ENCODE measurements at regions not wholly inside any gene's neighbourhood (a gene's known extent, or its start where the extent isn't known, plus 50 kb on each side); places are given as distances from the start of the nearest gene placed in this dataset.
"Not testable (repeated sequence)": the region's sequence is repeated elsewhere in the genome, so short reads cannot be mapped to it uniquely, and the experiment has no call there.

DNA sequence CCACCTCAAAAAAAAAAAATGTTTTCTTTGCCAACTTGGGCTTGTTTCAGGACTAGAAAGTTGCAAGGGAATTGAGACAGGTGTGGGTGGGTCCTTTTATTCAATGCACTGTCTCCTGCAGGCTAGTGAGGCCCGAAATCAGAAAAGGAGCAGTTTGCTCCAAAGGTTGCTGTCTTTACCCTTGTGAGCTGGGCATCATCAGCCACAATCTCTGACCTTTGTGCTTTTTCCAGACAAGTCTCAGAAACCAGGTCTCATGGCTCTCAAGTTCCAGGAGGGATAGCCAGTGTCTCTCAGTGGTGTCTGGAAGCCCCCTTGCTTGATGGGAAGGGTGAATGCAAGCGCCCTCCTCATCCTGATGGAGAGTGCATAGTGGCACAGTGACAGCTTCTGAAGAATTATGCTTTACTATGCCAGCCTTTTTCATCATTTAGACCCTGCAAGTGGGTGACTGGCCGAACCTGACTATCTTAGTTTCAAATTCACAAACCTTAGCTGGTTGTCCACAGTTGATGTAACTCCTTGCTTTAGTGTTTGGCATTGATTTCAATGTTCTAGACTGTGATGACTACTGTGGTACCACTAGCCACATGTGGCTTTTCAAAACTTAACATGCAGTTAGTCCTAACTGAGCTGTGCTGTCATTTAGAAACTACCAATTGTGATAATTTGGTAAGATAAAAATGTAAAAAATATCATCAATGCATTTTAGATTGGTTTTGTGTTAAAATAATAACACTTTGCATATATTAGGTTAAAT is 468.6 kb downstream of the GADD45G start:
- Histone ChIP-seq H3K27ac (ENCODE audit: low read depth in 2 of 2, low read length in 1 of 2) (no peak overlapping the region), H3K4me3 (ENCODE audit: low read depth in 1 of 2, low read length in 2 of 2) (no peak overlapping the region), H3K27me3 (ENCODE audit: control insufficient read depth in 1 of 2, insufficient read depth in 2 of 2, low read length in 2 of 2) (no peaks in the 10 kb centered on the region), H3K36me3 (ENCODE audit: control insufficient read depth in 2 of 2, insufficient read depth in 2 of 2, low read length in 1 of 2) (no peaks in the 10 kb centered on the region), H3K4me1 (ENCODE audit: control insufficient read depth in 2 of 2, insufficient read depth in 2 of 2, low read length in 1 of 2) (peaks cover 0 to 2% of the 10 kb centered on the region in 2 donors), H3K9me3 (ENCODE audit: control insufficient read depth in 2 of 2, insufficient read depth in 1 of 2, low read depth in 1 of 2, low read length in 1 of 2) (no peaks in the 10 kb centered on the region)
- 83 to 85% methylated on average over 3 of the region's 3 CpGs for WGBS, 2 donors

GRCh38 chr9:90074316-90074962 is 469.6 kb downstream of the GADD45G start:
- Histone ChIP-seq H3K36me3 (ENCODE audit: control insufficient read depth in 2 of 2, insufficient read depth in 2 of 2, low read length in 1 of 2) (no peaks in the 10 kb centered on the region), H3K27me3 (ENCODE audit: control insufficient read depth in 1 of 2, insufficient read depth in 2 of 2, low read length in 2 of 2) (no peaks in the 10 kb centered on the region), H3K27ac (ENCODE audit: low read depth in 2 of 2, low read length in 1 of 2) (no peak overlapping the region), H3K4me3 (ENCODE audit: low read depth in 1 of 2, low read length in 2 of 2) (no peak overlapping the region), H3K4me1 (ENCODE audit: control insufficient read depth in 2 of 2, insufficient read depth in 2 of 2, low read length in 1 of 2) (peaks cover 0 to 2% of the 10 kb centered on the region in 2 donors), H3K9me3 (ENCODE audit: control insufficient read depth in 2 of 2, insufficient read depth in 1 of 2, low read depth in 1 of 2, low read length in 1 of 2) (no peaks in the 10 kb centered on the region)
- 78 to 83% methylated on average over 6 of the region's 6 CpGs for WGBS, 2 donors

DNA sequence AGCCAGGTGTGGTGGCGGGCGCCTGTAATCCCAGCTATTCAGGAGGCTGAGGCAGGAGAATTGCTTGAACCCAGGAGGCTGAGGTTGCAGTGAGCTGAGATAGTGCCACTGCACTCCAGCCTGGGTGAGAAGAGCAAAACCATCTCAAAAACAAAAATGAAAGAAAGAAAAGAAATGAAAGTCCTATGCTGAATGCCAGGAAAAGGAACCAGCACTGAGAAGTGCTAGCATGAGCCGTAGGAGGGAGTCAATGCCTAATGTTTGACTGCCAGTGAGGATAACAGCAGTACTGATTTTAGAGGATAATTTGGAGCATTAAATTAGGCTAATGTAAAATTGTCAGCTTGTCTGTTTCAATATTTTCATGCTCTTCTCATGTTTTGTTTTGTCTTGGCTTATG is 472.8 kb downstream of the GADD45G start:
- H3K27me3 ChIP-seq (ENCODE audit: control insufficient read depth in 1 of 2, insufficient read depth in 2 of 2, low read length in 2 of 2); H3K9me3 ChIP-seq (ENCODE audit: control insufficient read depth in 2 of 2, insufficient read depth in 1 of 2, low read depth in 1 of 2, low read length in 1 of 2); H3K36me3 ChIP-seq (ENCODE audit: control insufficient read depth in 2 of 2, insufficient read depth in 2 of 2, low read length in 1 of 2); H3K27ac ChIP-seq (ENCODE audit: low read depth in 2 of 2, low read length in 1 of 2); H3K4me3 ChIP-seq (ENCODE audit: low read depth in 1 of 2, low read length in 2 of 2); H3K4me1 ChIP-seq (ENCODE audit: control insufficient read depth in 2 of 2, insufficient read depth in 2 of 2, low read length in 1 of 2): not testable (repeated sequence)
- 85 to 93% methylated on average over 3 of the region's 3 CpGs for WGBS, 2 donors

- no peak overlapping the region for H3K27ac ChIP-seq (ENCODE audit: low read depth in 2 of 2, low read length in 1 of 2)
- no peaks in the 10 kb centered on the region for H3K4me1 ChIP-seq (ENCODE audit: control insufficient read depth in 2 of 2, insufficient read depth in 2 of 2, low read length in 1 of 2)
- H3K27me3 ChIP-seq (ENCODE audit: control insufficient read depth in 1 of 2, insufficient read depth in 2 of 2, low read length in 2 of 2), result no peaks in the 10 kb centered on the region
- H3K4me3 ChIP-seq (ENCODE audit: low read depth in 1 of 2, low read length in 2 of 2), result no peak overlapping the region
- WGBS, 2 donors, result 76 to 82% methylated on average over 4 of the region's 4 CpGs
- no peaks in the 10 kb centered on the region for H3K36me3 ChIP-seq (ENCODE audit: control insufficient read depth in 2 of 2, insufficient read depth in 2 of 2, low read length in 1 of 2)
- no peaks in the 10 kb centered on the region for H3K9me3 ChIP-seq (ENCODE audit: control insufficient read depth in 2 of 2, insufficient read depth in 1 of 2, low read depth in 1 of 2, low read length in 1 of 2)
Measured at GRCh38 chr9:90078988-90079421, 474.2 kb downstream of the GADD45G start.

DNA sequence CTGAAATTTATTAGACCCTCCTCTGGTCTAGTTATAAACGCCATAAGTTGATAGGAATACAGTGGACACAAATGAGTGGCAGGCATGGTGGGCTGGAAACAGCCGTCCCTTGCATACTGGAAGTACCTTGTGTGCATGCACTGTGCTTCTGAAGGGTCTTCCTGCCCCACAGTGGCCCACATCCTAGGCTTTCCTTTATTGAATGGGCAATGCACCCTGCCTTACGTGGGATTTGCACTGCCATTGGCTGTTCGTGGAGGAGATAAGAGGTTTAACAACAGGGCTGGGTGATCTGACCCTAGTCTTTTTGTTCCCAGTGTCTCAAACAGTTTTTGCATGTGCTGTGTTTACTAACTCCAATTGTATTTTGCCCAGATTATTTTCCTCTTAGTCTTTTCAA is 480.8 kb downstream of the GADD45G start:
- H3K27ac ChIP-seq (ENCODE audit: low read depth in 2 of 2, low read length in 1 of 2), result no peak overlapping the region
- H3K36me3 ChIP-seq (ENCODE audit: control insufficient read depth in 2 of 2, insufficient read depth in 2 of 2, low read length in 1 of 2), result no peaks in the 10 kb centered on the region
- H3K4me1 ChIP-seq (ENCODE audit: control insufficient read depth in 2 of 2, insufficient read depth in 2 of 2, low read length in 1 of 2), result no peaks in the 10 kb centered on the region
- H3K27me3 ChIP-seq (ENCODE audit: control insufficient read depth in 1 of 2, insufficient read depth in 2 of 2, low read length in 2 of 2), result no peaks in the 10 kb centered on the region
- 91 to 93% methylated on average over 4 of the region's 4 CpGs for WGBS, 2 donors
- no peak overlapping the region for H3K4me3 ChIP-seq (ENCODE audit: low read depth in 1 of 2, low read length in 2 of 2)
- no peaks in the 10 kb centered on the region for H3K9me3 ChIP-seq (ENCODE audit: control insufficient read depth in 2 of 2, insufficient read depth in 1 of 2, low read depth in 1 of 2, low read length in 1 of 2)

DNA sequence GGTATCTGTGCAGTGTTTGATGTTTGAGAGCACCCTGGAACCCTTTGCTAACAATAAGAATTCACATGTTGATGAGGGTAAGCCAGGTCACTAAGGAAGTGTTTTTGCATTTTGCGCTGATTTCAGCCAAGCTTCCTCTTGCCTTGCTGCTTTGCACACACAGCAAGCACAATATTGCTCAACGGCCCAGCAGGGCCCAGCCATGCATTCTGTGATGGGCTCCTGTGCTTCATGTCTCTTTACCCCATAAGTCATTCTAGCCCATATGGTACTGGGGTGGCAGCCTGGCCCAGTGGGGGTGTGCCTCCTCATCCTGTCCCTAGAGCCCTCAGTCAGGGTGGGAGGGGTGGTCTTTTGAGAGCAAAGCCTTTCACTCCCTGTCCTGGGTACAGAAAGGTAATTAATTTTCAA is 481.3 kb downstream of the GADD45G start:
- no peaks in the 10 kb centered on the region for H3K27me3 ChIP-seq (ENCODE audit: control insufficient read depth in 1 of 2, insufficient read depth in 2 of 2, low read length in 2 of 2)
- H3K9me3 ChIP-seq (ENCODE audit: control insufficient read depth in 2 of 2, insufficient read depth in 1 of 2, low read depth in 1 of 2, low read length in 1 of 2), result no peaks in the 10 kb centered on the region
- no peaks in the 10 kb centered on the region for H3K4me1 ChIP-seq (ENCODE audit: control insufficient read depth in 2 of 2, insufficient read depth in 2 of 2, low read length in 1 of 2)
- no peaks in the 10 kb centered on the region for H3K36me3 ChIP-seq (ENCODE audit: control insufficient read depth in 2 of 2, insufficient read depth in 2 of 2, low read length in 1 of 2)
- 67 to 76% methylated on average over 2 of the region's 2 CpGs for WGBS, 2 donors
- H3K4me3 ChIP-seq (ENCODE audit: low read depth in 1 of 2, low read length in 2 of 2), result no peak overlapping the region
- no peak overlapping the region for H3K27ac ChIP-seq (ENCODE audit: low read depth in 2 of 2, low read length in 1 of 2)

- H3K9me3 ChIP-seq (ENCODE audit: control insufficient read depth in 2 of 2, insufficient read depth in 1 of 2, low read depth in 1 of 2, low read length in 1 of 2), result no peaks in the 10 kb centered on the region
- no peaks in the 10 kb centered on the region for H3K36me3 ChIP-seq (ENCODE audit: control insufficient read depth in 2 of 2, insufficient read depth in 2 of 2, low read length in 1 of 2)
- H3K27me3 ChIP-seq (ENCODE audit: control insufficient read depth in 1 of 2, insufficient read depth in 2 of 2, low read length in 2 of 2), result no peaks in the 10 kb centered on the region
- WGBS, 2 donors, result 71 to 83% methylated on average over 6 of the region's 6 CpGs
- H3K4me3 ChIP-seq (ENCODE audit: low read depth in 1 of 2, low read length in 2 of 2), result no peak overlapping the region
- no peaks in the 10 kb centered on the region for H3K4me1 ChIP-seq (ENCODE audit: control insufficient read depth in 2 of 2, insufficient read depth in 2 of 2, low read length in 1 of 2)
- no peak overlapping the region for H3K27ac ChIP-seq (ENCODE audit: low read depth in 2 of 2, low read length in 1 of 2)
Measured at GRCh38 chr9:90088434-90088833, 483.6 kb downstream of the GADD45G start.

DNA sequence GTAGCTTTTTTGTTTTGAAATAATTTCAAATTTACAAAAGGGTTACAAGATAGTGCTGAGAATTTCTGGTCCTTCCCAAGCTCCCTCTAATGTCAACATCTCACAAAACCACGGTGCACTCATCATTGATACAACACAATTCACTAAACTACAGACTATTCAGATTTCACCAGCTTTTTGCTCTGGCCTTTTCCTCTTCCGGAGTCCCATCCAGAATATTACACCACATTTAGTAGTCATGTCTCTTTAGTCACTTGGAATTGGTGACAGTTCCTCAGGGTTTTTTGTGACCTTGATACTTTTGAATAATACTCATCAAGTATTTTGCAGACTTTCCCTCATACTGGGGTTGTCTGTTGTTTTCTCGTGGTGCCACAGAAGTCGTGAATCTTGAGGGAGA is 484.0 kb downstream of the GADD45G start:
- Histone ChIP-seq H3K36me3 (ENCODE audit: control insufficient read depth in 2 of 2, insufficient read depth in 2 of 2, low read length in 1 of 2) (no peaks in the 10 kb centered on the region), H3K27me3 (ENCODE audit: control insufficient read depth in 1 of 2, insufficient read depth in 2 of 2, low read length in 2 of 2) (no peaks in the 10 kb centered on the region), H3K27ac (ENCODE audit: low read depth in 2 of 2, low read length in 1 of 2) (no peak overlapping the region), H3K4me3 (ENCODE audit: low read depth in 1 of 2, low read length in 2 of 2) (no peak overlapping the region), H3K4me1 (ENCODE audit: control insufficient read depth in 2 of 2, insufficient read depth in 2 of 2, low read length in 1 of 2) (no peaks in the 10 kb centered on the region), H3K9me3 (ENCODE audit: control insufficient read depth in 2 of 2, insufficient read depth in 1 of 2, low read depth in 1 of 2, low read length in 1 of 2) (no peaks in the 10 kb centered on the region)
- WGBS, 2 donors, result 76 to 80% methylated on average over 4 of the region's 4 CpGs

DNA sequence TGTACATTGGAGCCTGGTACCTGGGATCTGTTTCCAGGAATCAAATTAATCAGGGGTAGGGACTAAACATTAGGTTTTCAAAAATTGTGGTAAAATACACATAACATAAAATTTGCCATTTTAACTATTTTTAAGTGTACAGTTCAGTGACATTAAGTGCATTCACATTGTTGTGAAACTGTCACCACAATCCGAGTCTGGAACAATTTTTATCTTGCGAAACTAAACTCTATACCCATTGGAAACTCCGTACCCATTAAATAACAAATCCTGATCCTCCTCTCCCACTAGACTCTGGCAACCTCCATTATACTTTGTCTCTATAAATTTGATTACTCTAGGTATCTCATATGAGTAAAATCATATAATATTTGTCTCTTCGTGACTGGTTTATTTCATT is 486.2 kb downstream of the GADD45G start:
- Histone ChIP-seq H3K4me1 (ENCODE audit: control insufficient read depth in 2 of 2, insufficient read depth in 2 of 2, low read length in 1 of 2) (no peaks in the 10 kb centered on the region), H3K27me3 (ENCODE audit: control insufficient read depth in 1 of 2, insufficient read depth in 2 of 2, low read length in 2 of 2) (no peaks in the 10 kb centered on the region), H3K9me3 (ENCODE audit: control insufficient read depth in 2 of 2, insufficient read depth in 1 of 2, low read depth in 1 of 2, low read length in 1 of 2) (no peaks in the 10 kb centered on the region), H3K27ac (ENCODE audit: low read depth in 2 of 2, low read length in 1 of 2) (no peak overlapping the region), H3K4me3 (ENCODE audit: low read depth in 1 of 2, low read length in 2 of 2) (no peak overlapping the region), H3K36me3 (ENCODE audit: control insufficient read depth in 2 of 2, insufficient read depth in 2 of 2, low read length in 1 of 2) (no peaks in the 10 kb centered on the region)
- 93 to 95% methylated on average over 4 of the region's 4 CpGs for WGBS, 2 donors

DNA sequence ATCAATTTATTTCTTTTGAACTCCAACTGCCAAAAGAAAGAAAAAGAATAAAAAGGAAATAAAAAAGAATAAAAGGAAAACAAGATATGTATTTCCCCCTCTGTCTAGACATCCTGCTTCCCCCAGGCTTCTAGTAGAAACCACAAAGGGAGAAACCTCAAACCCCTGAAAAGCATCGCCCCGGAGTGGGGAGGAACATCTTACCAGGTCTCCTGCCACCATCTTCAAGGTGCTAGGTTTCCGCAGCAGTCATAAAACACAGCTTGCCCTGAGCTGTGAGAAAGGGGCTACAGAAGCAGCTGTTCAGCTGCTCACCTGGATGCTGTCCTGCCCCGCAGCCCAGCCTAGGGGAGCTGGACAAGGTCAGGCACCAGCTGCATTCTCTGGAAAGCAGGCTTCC is 487.7 kb downstream of the GADD45G start:
- 83 to 85% methylated on average over 4 of the region's 4 CpGs for whole genome bisulfite sequencing, 2 donors
- no peak overlapping the region for H3K4me3 ChIP-seq (ENCODE audit: low read depth in 1 of 2, low read length in 2 of 2)
- H3K36me3 ChIP-seq (ENCODE audit: control insufficient read depth in 2 of 2, insufficient read depth in 2 of 2, low read length in 1 of 2), result no peaks in the 10 kb centered on the region
- H3K9me3 ChIP-seq (ENCODE audit: control insufficient read depth in 2 of 2, insufficient read depth in 1 of 2, low read depth in 1 of 2, low read length in 1 of 2), result no peaks in the 10 kb centered on the region
- H3K27me3 ChIP-seq (ENCODE audit: control insufficient read depth in 1 of 2, insufficient read depth in 2 of 2, low read length in 2 of 2), result no peaks in the 10 kb centered on the region
- H3K27ac ChIP-seq (ENCODE audit: low read depth in 2 of 2, low read length in 1 of 2), result no peak overlapping the region
- no peaks in the 10 kb centered on the region for H3K4me1 ChIP-seq (ENCODE audit: control insufficient read depth in 2 of 2, insufficient read depth in 2 of 2, low read length in 1 of 2)
